Renal cortex interstitium (tissue), 11 donors: ENCODE measurements at regions not wholly inside any gene's neighbourhood (a gene's known extent, or its start where the extent isn't known, plus 50 kb on each side); places are given as distances from the start of the nearest gene placed in this dataset.

Source experiments
- DNase-seq, 11 donors: peaks; one replicate each; pipeline ENCODE4 v3.0.0-alpha.2; 2013; ENCODE audit warnings: low read depth in 9 of 11, low spot score in 4 of 11; ENCODE audit errors: extremely low read depth in 1 of 11

DNA sequence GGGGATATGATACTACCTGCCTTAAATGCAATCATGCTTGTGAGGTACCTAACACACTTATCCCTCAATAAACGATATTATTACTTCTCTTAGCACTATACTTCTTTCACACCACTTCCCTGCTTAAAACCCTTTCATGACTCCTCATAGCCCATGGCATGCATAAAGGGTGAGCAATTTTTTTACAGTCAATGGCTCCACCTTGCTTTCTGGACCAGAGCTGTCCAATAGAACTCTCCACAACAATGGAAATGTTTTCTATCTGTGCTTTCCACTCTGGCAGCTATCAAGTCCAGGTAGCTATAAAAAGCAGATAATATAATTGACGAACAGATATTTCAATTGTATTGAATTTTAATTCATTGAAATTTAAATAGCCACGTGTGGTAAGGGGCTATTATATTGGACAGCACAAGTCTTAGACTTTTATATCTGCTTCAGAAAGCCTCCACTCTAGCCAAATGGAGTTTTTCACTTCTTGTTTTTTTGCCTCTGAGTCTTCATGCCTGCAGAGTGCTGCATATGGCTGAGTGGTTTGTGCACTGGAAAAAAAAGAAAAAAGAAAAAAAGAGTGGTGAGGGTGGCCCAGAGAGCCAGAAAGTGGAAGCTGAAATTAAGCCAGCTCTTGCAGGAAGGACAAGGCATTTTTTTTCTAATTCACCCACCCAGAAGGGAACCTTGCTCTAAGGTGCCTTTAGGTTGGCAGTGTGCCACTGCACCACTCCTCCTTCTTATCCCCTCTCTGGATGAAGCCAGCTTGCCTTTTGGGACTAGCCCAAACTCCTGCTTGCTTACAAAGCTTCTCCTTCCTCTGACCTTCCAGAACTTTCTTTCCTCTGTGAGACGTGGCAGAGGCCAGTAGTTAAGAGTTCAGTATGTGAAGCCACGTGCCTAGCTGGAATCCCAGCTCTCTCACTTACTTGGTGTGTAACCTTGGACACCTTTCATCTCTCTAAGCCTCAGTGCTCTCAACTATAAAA is 239.0 kb upstream of the LRTM1 start:
- no peak for DNase-seq

DNA sequence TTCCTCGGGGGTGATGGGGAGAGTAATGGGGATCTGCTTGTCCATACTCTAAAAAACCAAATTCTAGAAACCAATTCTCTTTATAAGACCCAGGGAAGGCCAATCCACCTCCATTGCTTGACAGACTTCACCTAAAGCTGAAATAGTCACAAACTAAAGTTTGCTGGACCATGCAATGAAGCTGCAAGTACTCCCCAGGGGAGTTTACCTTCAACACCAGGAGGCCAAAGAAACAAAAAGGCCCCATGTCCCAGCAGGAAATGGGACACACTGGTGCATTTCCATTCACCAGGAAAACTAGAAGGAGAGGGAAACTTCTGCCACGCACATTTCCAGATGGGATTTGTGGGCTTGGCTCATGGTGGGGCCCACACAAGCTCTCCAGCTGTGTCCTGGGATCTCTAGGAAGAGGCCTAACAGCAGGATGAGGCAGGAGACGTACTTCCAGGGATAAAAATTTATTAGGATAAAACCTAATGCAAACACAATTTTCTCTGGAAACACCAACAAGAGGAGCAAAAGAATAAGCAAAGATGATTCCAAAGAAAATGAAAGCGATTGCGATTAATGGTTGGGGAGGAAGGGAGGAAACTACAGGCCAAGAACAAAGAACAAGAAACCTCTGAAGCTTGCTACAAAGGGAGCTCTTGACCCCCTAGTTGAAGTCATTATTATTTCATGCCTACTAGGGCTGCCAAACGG is 238.0 kb upstream of the LRTM1 start:
- no peak for DNase-seq

DNA sequence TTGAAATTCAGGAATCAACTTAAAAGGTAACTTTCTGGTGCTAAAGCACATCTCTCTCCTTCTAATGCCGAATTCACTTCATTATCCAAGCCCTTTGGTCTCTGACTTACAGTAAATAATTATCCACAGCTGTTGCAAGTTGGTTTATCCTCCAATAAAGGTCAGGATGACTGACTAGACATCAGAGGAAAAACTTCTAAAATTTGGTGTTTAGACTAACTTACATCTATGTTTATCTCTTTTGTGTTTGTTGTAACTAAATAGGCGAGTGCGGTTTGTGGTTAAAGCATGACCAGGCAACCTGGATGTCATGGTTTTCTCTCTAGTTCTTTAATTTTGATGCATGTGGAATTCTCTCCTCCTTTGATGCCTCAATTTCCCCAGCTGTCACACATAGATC is 237.4 kb upstream of the LRTM1 start:
- DNase-seq: no peak

- no peak for DNase-seq
These were observed 237.0 kb upstream of the LRTM1 start for GRCh38 chr3:55164876-55165275.

DNA sequence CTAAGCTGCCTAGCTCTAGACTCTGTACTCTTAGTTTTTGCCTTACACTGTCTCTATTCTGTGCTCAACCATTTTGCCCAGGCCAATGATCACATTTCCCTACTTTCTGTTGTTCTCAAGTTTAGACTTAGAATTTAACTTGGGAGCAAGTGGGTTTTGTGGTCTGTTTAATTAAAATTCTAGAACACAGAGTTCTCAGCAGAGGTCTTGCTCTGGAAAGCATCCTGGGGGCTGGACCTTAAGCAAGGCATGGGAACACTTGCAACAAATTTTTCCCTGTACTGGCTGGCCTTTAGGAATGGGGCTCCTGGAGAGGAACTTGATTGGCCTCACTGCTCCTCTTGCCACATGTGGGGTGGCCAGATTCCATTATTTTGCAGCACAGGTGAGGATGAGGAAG is 236.3 kb upstream of the LRTM1 start:
- no peak for DNase-seq

DNA sequence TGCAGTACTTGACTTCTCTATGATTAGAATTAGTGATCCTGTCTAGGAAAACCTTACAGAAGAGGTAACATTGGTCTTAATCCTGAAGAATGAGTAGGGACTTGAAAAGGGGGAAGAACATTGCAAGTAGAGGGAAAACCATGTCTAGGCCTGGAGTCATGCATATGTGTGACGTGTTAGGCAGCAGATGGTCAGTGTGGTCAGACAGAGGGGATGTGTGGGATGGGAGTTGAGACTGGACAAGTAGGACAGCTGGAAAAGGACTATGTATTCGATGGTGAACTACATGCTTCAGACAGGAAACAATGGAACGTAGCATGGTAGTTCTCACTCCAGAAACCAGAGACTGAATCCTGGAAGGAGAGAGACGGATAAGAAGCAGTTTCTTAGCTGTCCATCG is 235.6 kb upstream of the LRTM1 start:
- no peak for DNase-seq

GRCh38 chr3:55162031-55162795 is 234.4 kb upstream of the LRTM1 start:
- no peak for DNase-seq

DNA sequence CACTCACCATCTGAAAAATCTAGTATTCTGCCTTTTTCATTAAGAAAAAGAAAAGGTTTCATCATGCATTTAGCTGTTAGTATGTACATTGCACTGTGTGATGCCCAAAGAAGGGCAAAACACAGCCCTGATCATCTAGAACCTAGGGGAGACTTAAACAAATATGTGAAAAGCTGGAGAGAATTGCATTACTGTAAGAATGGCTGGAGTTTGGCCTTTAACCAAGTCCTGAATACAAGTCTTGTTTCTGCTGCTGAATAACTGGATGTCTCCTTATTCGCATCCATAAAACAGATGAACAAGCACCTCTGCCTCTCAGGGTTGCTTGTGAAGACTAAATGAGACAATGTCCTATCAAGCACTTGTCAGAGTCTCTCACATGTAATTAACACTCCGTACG is 233.4 kb upstream of the LRTM1 start:
- no peak for DNase-seq

- peak in 10 of 11 donors; percentile 19 to 57 (median 38) for DNase-seq
These were observed 232.6 kb upstream of the LRTM1 start for GRCh38 chr3:55160241-55160983.

- no peak for DNase-seq
These were observed 231.9 kb upstream of the LRTM1 start for GRCh38 chr3:55159711-55160110.

DNA sequence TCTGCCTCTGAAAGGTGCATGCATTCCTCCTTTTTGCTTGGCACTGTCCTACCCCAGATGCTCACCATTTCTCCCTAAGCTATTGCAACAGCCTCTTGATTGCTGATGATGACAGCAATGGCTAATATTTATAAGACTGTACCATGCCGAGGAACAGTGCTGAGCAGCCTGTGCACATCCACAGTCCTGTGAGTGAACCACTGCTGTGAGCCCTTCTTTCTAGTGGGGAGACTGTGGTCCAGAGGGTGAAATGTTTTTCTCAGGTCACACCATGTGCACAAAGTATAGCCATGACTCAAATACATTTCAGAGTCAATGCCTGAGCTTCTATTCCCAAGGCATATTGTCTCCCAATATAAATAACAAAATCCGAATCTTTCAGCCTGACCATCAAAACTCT is 231.2 kb upstream of the LRTM1 start:
- DNase-seq: no peak

GRCh38 chr3:55158345-55158744 is 230.5 kb upstream of the LRTM1 start:
- no peak for DNase-seq

GRCh38 chr3:55157731-55158130 is 229.9 kb upstream of the LRTM1 start:
- no peak for DNase-seq

GRCh38 chr3:55156851-55157650 is 229.2 kb upstream of the LRTM1 start:
- DNase-seq: no peak

GRCh38 chr3:55147856-55148720 is 220.2 kb upstream of the LRTM1 start:
- DNase-seq: no peak

DNA sequence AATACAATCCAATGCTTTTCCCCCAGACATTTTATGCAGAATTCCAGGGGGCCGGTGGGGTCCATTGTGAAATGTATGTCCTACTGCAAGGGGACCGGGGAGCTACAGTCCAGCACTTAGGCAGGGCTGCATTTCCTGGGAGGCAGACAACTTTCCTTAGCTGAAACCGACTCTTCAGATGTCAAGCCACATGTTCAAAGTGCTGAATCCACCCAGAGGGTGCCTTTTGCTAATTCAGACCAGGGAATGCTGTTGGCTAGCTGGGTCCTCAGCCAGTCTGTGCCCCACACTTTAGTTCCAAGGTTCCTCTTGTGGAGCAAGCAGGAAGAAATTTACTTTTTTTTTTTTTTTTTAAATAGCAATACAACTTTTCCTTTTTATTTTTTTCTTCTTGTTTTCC is 219.5 kb upstream of the LRTM1 start:
- DNase-seq: no peak

DNA sequence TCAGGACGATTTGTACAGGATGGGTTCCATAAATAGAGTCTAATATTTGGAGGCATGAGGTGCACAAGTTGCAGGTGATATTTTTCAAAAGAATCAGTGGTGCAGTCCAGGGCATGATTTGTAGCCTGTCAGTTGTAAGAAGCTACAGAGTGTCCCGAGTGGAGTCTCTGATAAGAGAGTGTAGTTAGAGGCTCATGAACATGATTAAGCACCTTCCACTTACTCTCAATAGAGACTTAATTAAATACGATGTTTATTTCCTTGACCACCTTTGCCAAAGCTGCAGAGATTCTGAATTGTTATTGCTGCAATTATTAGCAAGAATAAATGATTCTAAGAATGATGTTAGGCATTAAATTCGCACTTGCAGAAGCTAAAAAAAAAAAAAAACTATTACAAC is 218.4 kb upstream of the LRTM1 start:
- DNase-seq: no peak
